ENCODE measurements at regions not wholly inside any gene's neighbourhood (a gene's known extent, or its start where the extent isn't known, plus 50 kb on each side); places are given as distances from the start of the nearest gene placed in this dataset.
"Not testable (repeated sequence)": the region's sequence is repeated elsewhere in the genome, so short reads cannot be mapped to it uniquely, and the experiment has no call there.

DNA sequence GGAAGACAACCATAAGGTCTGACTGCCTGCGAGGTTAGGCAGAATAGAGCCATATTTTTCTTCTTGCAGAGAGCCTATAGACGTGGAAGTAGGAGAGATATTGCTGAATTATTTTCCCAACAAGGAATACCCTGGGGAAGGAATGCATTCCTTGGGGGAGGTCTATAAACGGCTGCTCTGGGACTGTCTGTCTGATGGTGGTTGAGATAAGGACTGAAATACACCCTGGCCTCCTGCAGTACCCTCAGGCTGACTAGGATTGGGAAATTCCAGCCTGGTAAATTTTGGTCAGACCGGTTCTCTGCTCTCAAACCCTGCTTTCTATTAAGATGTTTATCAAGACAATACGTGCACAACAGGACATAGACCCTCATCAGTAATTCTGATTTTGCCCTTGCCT lies 617.5 kb upstream of the GRIN3A start:
- no peak for DNase-seq

DNA sequence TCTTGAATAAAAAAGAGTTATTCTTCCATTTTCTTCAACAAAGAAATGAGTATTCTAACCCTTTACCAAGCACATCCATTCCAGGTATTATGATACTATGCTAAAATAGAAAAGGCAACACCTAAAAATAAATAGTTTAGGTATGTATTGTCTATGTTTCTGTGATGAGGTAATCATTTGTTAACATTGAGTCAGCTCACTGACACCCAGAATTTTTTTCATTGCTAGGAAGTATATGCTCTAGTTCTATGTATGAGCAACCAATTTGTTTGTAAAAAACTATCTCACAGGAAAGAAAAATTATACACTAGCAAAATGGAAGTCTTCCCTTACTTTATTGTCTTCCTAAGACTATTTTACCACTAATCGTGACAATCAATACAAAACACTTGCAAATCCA lies 615.6 kb upstream of the GRIN3A start:
- DNase-seq, result no peak

DNA sequence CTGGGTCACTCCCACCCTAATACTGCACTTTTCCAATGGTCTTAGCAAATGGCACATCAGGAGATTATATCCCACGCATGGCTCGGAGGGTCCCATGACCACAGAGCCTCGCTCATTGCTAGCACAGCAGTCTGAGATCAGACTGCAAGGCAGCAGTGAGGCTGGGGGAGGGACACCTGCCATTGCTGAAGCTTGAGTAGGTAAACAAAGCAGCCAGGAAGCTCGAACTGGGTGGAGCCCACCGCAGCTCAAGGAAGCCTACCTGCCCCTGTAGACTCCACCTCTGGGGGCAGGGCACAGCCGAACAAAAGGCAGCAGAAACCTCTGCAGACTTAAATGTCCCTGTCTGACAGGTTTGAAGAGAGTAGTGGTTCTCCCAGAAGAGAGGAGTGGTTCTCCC lies 599.0 kb upstream of the GRIN3A start:
- not testable (repeated sequence) for DNase-seq

DNA sequence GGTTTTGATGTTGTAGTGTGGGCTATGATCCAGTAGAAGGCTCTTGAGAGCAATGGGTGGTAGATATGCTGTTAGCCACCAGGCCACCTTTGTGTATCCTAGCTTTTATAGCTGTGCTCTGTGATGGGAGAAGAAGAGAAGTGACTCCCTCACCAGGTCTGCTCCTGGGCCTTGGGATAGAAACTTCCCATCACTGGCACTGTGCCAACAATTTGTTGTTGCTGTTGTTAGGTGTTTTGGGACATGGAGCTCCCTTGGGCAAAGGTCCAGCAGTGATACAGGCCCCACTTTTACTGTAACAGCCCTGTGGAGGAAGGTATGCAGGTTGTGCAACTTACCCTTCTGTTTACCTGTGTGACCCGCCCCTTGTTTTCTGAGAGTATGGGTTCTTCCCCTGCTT lies 570.9 kb upstream of the GRIN3A start:
- DNase-seq, result no peak

DNA sequence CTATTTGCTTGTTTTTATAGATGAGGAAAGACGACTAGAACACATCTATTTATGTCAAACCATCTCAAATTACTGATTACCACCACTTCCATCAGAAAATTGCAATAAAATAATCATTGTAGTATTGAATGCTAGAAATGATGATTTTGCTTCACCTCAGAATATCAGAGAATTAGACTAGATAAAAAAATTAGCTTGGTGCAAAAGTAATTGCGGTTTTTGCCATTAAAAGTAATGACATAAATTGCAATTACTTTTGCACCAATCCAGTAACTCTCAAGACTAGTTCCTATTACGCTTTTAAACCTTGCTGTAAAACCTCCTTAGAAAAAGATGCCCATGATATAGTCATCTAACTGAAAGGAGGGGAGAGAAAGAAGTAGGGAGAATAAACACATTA lies 556.7 kb upstream of the GRIN3A start:
- no peak for DNase-seq

DNA sequence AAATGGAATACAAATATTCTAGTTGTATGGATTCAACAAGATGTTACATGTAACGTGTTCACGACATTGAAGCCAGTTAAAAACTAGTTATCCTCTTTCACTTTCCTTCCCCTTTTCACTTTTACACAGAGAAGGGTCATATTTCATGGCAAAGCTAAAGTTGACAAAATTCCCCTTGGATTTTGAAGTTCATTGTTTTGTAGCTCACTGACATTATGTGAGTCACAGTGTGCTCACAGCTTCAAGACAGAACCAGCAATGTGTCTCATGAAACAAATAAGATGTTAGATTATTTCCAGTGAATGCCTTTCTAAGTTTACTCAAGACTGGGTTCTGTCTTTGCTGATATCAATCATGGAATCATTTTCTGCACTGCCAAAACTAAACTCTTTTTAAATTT lies 535.5 kb upstream of the GRIN3A start:
- DNase-seq, result no peak

DNA sequence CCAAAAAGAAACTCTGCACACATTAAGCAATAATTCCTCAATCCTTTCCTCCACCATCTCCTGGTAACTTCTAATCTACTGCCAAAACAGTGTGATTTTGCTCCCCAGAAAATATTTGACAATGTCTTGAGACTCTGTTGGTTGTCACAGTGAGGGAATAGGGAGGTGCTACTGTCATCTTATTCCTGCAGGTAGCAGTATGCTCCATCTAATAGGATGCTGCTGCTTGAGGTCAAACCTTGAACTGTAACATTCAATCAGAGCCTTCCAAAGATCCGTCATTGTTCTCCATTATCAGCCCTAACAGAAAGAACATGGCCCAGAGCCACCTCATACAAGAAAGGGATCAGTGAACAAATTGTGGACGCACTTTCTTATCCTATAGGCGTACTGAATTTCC lies 514.7 kb upstream of the GRIN3A start:
- DNase-seq, result no peak

DNA sequence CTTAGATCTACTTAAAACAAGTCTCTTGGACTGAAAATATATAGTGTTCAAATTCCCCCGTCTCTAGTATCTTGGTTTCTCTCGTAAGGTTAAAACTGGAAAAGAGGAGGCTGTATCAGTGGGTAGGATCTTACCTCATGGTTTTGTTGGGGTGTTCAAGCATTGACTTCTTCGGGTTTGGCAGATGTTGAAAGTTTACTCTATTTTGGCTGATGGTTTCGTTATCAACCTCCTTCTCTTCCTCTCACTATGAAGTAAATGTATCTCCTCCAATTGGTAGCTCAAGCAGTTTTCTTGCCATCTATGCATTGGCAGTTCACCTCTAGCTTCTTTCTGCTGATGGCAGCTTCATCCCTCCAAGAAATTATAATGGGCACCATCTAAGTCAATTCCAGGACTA lies 506.5 kb upstream of the GRIN3A start:
- no peak for DNase-seq

DNA sequence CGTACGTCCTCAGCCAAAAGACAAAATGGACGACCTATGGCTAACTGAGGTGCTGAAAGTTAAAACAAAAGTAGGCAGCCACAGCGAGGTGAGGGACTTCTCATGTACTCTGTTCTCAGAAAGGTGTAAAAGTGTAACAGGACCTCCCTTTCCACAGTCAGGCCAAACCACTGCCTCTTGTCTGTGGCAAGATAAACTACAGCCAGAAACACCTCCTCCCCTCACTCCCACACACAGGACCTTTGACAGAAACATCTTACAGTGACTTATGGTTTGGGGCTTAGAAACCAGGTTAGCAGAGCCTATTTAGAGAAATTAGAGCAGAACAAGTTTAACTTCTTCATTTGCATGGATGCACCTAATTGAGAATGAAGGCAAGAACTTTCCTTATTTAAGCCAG lies 499.1 kb upstream of the GRIN3A start:
- DNase-seq, result no peak

DNA sequence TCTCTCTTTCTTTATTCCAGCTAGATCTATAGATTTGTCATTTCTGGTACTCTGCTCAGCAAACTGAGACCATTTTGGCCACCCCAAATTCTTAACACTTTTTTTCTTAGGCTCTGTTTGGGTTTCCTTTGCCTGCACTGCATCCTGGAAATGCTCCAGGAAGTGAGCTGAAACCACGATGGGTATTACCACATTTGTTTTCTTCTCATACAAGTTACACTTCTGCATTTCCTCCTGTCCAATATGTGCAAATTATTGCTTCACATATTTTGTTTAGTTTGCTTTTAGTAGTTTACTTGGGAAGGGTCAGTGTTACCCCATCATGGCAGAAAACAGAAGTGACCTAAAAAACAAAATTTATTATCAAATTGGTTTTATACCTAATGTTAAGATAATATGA lies 498.6 kb upstream of the GRIN3A start:
- no peak for DNase-seq

DNA sequence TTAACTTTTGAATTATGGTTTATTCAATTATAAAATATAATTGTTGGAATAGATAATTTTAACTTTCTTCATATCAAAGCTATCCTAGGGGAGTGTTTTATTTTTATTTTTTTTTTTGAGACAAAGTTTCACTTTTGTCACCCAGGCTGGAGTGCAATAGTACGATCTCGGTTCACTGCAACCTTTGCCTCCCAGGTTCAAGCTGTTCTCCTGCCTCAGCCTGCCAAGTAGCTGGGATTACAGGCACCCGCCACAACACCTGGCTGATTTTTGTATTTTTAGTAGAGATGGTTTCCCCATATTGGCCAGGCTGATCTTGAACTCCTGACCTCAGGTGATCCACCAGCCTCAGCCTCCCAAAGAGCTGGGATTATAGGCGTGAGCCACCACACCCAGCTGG lies 489.0 kb upstream of the GRIN3A start:
- not testable (repeated sequence) for DNase-seq

DNA sequence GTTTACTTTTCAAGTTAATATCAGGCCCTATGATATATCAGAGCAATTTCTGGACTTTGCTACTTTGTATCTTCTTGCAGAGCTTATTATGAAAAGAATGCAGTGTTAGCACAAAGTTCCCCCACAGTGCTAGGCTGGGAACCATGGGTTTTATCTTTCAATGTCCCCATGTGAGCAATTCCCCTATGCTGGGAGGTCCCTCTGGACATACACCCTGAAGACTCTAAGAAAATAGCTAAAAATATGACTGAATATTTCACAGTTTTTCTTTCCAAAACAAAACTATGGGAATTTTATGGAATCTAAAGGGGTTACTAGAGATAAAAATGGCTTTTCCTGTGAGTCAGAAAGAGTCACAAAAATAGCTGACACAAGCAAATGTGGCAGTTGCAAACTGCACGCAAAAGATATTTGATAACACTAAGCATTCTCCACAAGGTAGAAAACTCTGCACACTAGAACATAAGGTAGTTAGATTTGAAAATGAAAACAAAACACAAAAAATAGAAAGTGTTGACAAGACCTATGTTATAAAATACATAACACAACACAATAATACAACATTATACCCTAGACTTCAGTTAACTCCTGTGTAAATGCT lies 487.5 kb upstream of the GRIN3A start:
- DNase-seq, result no peak

DNA sequence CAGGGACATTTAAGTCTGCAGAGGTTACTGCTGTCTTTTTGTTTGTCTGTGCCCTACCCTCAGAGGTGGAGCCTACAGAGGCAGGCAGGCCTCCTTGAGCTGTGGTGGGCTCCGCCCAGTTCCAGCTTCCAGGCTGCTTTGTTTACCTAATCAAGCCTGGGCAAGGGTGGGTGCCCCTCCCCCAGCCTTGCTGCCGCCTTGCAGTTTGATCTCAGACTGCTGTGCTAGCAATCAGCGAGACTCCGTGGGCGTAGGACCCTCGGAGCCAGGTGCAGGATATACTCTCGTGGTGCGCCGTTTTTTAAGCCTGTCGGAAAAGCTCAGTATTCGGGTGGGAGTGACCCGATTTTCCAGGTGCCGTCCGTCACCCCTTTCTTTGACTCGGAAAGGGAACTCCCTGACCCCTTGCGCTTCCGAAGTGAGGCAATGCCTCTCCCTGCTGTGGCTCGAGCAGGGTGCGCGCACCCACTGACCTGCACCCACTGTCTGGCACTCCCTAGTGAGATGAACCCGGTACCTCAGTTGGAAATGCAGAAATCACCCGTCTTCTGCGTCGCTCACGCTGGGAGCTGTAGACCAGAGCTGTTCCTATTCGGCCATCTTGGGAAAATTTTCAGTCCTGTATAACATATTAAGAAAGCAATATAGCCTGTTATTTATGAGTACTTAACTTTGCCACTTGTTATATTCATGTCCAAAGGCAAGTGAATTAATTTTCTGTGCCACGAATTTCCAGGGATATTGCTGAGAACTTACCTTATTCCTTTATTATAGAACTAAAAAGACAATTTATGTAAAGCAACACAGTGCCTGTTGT lies 485.1 kb upstream of the GRIN3A start:
- not testable (repeated sequence) for DNase-seq

DNA sequence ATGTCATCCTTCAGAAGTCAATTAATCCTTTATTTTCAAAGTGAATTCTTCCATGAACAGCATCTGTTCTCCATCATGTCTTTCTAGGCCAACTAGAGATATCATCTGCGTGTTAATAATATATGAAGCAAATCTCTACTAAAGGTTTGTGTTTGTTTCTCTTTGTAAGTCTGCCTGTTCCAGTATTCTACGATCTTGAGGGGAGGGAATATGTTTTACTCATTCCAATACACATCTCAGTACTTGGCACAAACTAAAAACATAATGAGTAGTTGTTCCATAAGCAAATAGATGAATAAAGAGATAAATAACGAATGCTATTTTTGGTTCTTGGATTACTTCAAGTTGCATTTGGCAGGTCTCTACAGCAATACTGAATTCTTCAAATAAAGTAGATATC lies 470.7 kb upstream of the GRIN3A start:
- no peak for DNase-seq

DNA sequence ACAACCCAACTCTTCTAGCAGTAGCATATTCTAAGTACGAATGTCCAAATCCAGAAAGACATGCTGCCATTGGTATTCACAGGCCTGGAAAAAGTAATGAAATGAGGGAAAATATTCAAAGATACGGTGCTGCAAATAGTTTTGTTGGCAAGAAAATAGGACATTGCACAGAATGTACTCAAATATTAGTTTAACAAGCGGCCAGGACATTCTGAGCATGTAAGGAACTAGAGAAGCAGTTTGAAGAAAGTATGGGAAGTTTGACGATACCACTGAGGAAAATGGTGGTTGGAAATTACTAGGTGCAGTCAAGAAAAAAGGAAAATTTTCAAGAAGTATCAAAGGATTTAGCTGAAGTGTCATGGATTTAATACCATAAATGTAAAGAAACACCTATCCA lies 468.0 kb upstream of the GRIN3A start:
- no peak for DNase-seq

DNA sequence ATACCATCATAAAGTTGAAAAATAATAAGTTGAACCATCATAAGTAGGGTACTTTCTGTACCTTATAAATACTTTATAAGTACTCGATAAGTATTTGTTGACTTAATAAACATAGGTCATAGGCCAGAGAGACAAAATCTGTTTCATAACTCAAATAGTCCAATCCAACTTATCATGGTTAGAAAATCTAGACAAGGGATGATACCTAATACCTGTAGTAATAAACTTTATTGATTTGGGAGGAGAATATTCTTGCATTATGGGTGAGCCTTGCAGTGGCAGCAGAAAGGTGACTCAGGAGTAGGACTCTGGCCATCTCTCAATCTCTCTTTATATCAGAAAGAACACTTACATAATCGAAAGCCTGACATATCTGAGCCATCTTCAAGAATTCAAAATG lies 466.8 kb upstream of the GRIN3A start:
- no peak for DNase-seq

DNA sequence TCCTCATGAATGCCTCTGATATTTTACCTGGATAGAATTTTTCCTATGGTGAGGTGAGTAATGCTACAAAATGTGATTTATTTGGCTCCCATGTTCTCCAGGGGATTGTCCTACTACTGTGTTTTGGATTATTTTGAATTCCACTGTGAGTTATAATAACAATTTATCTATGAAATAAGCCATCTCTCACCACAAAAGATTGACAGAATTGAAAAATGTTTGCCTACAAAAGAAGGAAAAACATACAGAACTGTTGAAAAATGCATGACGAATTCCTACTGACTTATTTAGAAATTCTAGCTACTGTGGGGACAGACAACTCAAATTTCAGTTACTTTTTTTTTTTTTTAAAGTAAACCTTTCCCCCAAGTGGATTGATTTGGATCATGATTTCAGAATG lies 463.7 kb upstream of the GRIN3A start:
- DNase-seq, result no peak

DNA sequence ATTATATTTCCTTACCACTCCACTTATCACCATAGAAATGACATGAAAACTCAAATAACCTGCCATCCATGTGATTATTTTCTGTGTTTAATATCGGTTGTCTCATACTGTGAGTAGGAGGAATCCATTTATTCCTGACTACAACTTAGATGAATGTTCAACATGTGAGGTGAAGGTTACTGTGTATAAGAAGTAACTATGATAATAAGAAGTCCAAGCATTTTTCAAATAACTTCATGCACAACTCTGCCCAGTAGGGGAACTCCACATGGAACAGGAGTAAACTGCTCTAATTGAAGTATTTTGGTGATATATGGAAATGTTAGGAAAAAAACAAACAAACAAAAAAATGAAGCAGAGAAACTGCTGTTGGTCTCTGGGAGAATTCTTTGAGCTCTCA lies 447.5 kb upstream of the GRIN3A start:
- DNase-seq, result no peak

DNA sequence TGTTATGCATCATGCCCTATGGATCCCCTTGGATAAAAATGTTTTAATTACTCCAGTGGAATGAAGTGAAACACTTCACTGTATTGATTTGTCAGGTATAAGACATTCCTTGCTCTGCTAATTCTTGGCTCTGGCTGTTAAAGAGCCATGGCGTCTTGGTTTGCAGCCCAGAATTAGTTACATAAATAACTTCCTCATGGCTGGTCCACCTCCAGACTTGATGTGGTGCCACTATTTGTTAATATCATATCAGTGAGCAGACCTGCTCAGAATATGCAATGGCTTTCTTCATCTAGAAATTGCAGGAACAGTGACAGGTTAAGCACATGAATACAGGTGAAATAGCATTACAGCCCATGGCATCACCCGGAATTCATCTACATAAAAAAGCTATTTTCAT lies 446.9 kb upstream of the GRIN3A start:
- DNase-seq, result no peak

DNA sequence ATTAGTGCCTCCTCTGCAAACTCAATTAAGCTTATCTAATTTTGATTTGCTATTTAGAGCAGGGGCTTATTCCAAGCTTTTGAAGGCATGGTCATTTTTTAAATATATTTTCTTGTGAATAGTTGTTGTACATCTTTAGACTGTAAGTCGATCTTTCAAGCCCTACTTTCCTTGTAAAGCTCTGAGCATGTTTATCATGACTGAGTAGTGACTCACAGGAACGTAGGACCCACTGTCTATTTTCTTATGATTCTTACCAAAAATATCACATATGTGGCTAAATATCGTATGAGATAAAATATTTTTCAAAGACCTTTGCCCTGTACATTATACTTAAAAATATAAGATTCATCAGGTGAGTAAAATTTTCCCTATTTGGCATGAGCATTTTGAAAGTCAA lies 440.4 kb upstream of the GRIN3A start:
- DNase-seq, result no peak

DNA sequence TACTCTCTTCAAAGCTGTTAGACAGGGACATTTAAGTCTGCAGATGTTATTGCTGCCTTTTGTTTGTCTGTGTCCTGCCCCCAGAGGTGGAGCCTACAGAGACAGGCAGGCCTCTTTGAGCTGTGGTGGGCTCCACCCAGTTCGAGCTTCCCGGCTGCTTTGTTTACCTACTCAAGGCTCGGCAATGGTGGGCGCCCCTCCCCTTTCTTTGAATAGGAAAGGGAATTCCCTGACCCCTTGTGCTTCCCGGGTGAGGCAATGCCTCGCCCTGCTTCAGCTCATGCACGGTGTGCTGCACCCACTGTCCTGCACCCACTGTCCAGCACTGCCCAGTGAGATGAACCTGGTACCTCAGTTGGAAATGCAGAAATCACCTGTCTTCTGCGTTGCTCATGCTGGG lies 435.8 kb upstream of the GRIN3A start:
- not testable (repeated sequence) for DNase-seq

DNA sequence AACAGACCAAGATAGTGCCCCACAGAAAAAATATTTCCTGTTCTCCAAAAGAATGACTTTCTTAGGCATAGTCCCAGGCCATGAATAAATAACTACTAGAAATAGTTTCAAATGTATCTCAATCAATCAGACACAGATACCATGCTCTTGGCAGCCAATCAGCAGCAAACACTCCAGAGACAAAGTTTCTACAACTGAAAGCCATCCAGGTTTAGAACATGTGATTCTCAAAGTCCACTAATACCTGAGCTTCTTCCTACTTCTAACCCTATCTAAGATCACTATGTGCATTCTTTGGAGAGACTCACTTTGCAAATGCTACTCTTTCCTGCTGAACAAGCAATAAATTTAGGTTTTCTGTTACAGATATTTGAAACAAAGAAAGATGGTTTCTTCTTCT lies 425.8 kb upstream of the GRIN3A start:
- no peak for DNase-seq

DNA sequence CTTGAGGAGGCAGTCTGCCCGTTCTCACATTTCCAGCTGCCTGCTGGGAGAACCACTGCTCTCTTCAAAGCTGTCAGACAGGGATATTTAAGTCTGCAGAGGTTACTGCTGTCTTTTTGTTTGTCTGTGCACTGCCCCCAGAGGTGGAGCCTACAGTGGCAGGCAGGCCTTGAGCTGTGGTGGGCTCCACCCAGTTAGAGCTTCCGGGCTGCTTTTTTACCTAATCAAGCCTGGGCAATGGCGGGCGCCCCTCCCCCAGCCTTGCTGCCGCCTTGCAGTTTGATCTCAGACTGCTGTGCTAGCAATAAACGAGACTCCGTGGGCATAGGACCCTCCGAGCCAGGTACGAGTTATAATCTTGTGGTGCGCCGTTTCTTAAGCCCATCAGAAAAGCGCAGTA lies 414.6 kb upstream of the GRIN3A start:
- not testable (repeated sequence) for DNase-seq

DNA sequence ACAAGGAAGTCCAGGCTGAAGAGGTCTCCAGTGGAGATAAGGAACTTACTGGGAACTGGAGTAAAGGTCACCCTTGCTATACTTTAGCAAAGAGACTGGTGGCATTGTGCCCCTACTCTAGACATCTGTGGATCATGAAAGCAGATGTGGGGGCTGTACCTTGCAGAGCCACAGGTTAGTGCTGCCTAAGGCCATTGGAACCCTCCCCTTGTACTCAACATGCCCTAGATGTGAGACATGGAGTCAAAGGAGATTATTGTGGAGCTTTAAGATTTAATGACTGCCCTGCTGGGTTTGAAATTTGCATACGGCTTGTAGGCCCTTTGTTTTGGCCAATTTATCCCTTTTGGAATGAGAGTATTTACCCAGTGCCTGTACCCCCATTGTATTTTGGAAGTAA lies 397.3 kb upstream of the GRIN3A start:
- DNase-seq, result no peak

DNA sequence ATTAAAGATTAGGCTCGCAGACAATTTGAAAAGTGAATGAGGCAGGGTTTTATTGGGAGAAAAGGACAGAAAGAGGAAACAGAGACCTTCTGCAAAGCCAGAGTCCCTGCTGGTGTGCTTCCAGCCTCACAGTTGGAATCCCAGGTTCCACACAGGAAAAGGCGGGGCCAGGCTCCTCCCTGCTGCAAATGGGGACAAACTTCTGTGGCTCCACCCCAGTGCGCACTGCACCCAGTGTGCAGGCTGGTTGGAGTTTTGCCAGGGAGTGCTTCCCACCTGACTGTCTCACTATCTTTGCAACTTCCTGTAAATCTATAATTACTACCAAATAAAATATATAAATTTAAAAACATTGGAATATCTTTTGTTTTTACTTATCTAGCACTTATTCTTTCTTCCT lies 386.0 kb upstream of the GRIN3A start:
- no peak for DNase-seq

All from NCI-H774 (cell line).